ENCODE measurements at regions not wholly inside any gene's neighbourhood (a gene's known extent, or its start where the extent isn't known, plus 50 kb on each side); places are given as distances from the start of the nearest gene placed in this dataset.

- TF ChIP-seq EZH2 (IDR thresholded peaks at IDR 0.05; ENCODE audit: borderline replicate concordance, low read length) (no peak), CTCF (IDR thresholded peaks at IDR 0.05; ENCODE audit: low read length) (no peak)
- H2AFZ ChIP-seq (ENCODE audit: low read length) = no peak overlapping the region
- H3K27me3 ChIP-seq (ENCODE audit: insufficient read depth, low read length) = no peaks in the 10 kb centered on the region
- no peaks in the 10 kb centered on the region for H4K20me1 ChIP-seq (ENCODE audit: insufficient read depth, low read length)
- no peak overlapping the region for H3K9ac ChIP-seq (ENCODE audit: low read length)
- no peaks in the 10 kb centered on the region for H3K79me2 ChIP-seq (ENCODE audit: insufficient read depth, low read length)
- H3K27ac ChIP-seq (ENCODE audit: low read depth, low read length, poor library complexity, severe bottlenecking) = no peak overlapping the region
- no peaks in the 10 kb centered on the region for H3K9me3 ChIP-seq (ENCODE audit: low read length)
- no peaks in the 10 kb centered on the region for H3F3A ChIP-seq (ENCODE audit: insufficient read depth, low read length)
- H3K4me1 ChIP-seq (ENCODE audit: insufficient read depth, low read length, severe bottlenecking) = no peaks in the 10 kb centered on the region
- H3K4me3 ChIP-seq (ENCODE audit: low read depth, low read length, poor library complexity, severe bottlenecking) = no peak overlapping the region
- no peaks in the 10 kb centered on the region for H3K36me3 ChIP-seq (ENCODE audit: insufficient read depth, low read length)
- no peaks in the 10 kb centered on the region for H3K9me2 ChIP-seq (ENCODE audit: low read depth, low read length)
- H3K4me2 ChIP-seq (ENCODE audit: low read length) = no peak overlapping the region
These were observed 112.5 kb upstream of the TBX18 start for GRCh38 chr6:84876723-84877514.

- H3K4me1 ChIP-seq (ENCODE audit: insufficient read depth, low read length, severe bottlenecking) = no peaks in the 10 kb centered on the region
- no peaks in the 10 kb centered on the region for H3F3A ChIP-seq (ENCODE audit: insufficient read depth, low read length)
- no peaks in the 10 kb centered on the region for H4K20me1 ChIP-seq (ENCODE audit: insufficient read depth, low read length)
- H3K9me3 ChIP-seq (ENCODE audit: low read length) = no peaks in the 10 kb centered on the region
- H2AFZ ChIP-seq (ENCODE audit: low read length) = no peak overlapping the region
- H3K36me3 ChIP-seq (ENCODE audit: insufficient read depth, low read length) = no peaks in the 10 kb centered on the region
- no peak overlapping the region for H3K27ac ChIP-seq (ENCODE audit: low read depth, low read length, poor library complexity, severe bottlenecking)
- no peak overlapping the region for H3K4me3 ChIP-seq (ENCODE audit: low read depth, low read length, poor library complexity, severe bottlenecking)
- H3K9ac ChIP-seq (ENCODE audit: low read length) = no peak overlapping the region
- no peak for TF ChIP-seq EZH2 (IDR thresholded peaks at IDR 0.05; ENCODE audit: borderline replicate concordance, low read length)
- no peak for TF ChIP-seq CTCF (IDR thresholded peaks at IDR 0.05; ENCODE audit: low read length)
- no peak overlapping the region for H3K4me2 ChIP-seq (ENCODE audit: low read length)
- no peaks in the 10 kb centered on the region for H3K27me3 ChIP-seq (ENCODE audit: insufficient read depth, low read length)
- H3K79me2 ChIP-seq (ENCODE audit: insufficient read depth, low read length) = no peaks in the 10 kb centered on the region
- no peaks in the 10 kb centered on the region for H3K9me2 ChIP-seq (ENCODE audit: low read depth, low read length)
These were observed 108.8 kb upstream of the TBX18 start for GRCh38 chr6:84872996-84873723.

- no peaks in the 10 kb centered on the region for H3K4me1 ChIP-seq (ENCODE audit: insufficient read depth, low read length, severe bottlenecking)
- H3K36me3 ChIP-seq (ENCODE audit: insufficient read depth, low read length) = no peaks in the 10 kb centered on the region
- no peaks in the 10 kb centered on the region for H3K9me2 ChIP-seq (ENCODE audit: low read depth, low read length)
- H4K20me1 ChIP-seq (ENCODE audit: insufficient read depth, low read length) = no peaks in the 10 kb centered on the region
- no peak overlapping the region for H3K27ac ChIP-seq (ENCODE audit: low read depth, low read length, poor library complexity, severe bottlenecking)
- H3K9me3 ChIP-seq (ENCODE audit: low read length) = no peaks in the 10 kb centered on the region
- H3K79me2 ChIP-seq (ENCODE audit: insufficient read depth, low read length) = no peaks in the 10 kb centered on the region
- H3K4me3 ChIP-seq (ENCODE audit: low read depth, low read length, poor library complexity, severe bottlenecking) = no peak overlapping the region
- no peaks in the 10 kb centered on the region for H3K27me3 ChIP-seq (ENCODE audit: insufficient read depth, low read length)
- no peak for TF ChIP-seq CTCF (IDR thresholded peaks at IDR 0.05; ENCODE audit: low read length)
- TF ChIP-seq EZH2 (IDR thresholded peaks at IDR 0.05; ENCODE audit: borderline replicate concordance, low read length) = no peak
- no peak overlapping the region for H2AFZ ChIP-seq (ENCODE audit: low read length)
- no peaks in the 10 kb centered on the region for H3F3A ChIP-seq (ENCODE audit: insufficient read depth, low read length)
- H3K9ac ChIP-seq (ENCODE audit: low read length) = no peak overlapping the region
- no peak overlapping the region for H3K4me2 ChIP-seq (ENCODE audit: low read length)
These were observed 107.5 kb upstream of the TBX18 start for GRCh38 chr6:84871925-84872324.
